GM12891 (cell line): ENCODE measurements at regions not wholly inside any gene's neighbourhood (a gene's known extent, or its start where the extent isn't known, plus 50 kb on each side); places are given as distances from the start of the nearest gene placed in this dataset.

Experiments
- POLR2A ChIP-seq: IDR thresholded peaks from 2 replicates; pipeline ENCODE4 v1.6.1; 2011; ENCODE audit warnings: low read depth, low read length, control low read depth
- POLR2AphosphoS5 ChIP-seq: IDR thresholded peaks from 2 replicates; pipeline ENCODE4 v1.6.1; 2011; ENCODE audit warnings: low read depth, low read length, control low read depth
- POU2F2 ChIP-seq: IDR thresholded peaks from 2 replicates; pipeline ENCODE4 v1.6.1; 2011; ENCODE audit warnings: low read depth, mild to moderate bottlenecking, control low read depth, low read length, moderate library complexity
- TAF1 ChIP-seq: IDR thresholded peaks from 2 replicates; pipeline ENCODE4 v1.6.1; 2011; ENCODE audit warnings: low read depth, low read length, control low read depth

- TF ChIP-seq TAF1 (no peak), POLR2A (no peak), POLR2AphosphoS5 (no peak), POU2F2 (no peak)
Measured at GRCh38 chr6:165811512-165811911, 148.5 kb upstream of the PDE10A start.
